Stimulated activated CD8-positive, alpha-beta memory T cell treated with anti-CD3 and anti-CD28 coated beads, Interleukin-2, amount 100 ng/mL, for 1 hour (primary cell): ENCODE measurements at regions not wholly inside any gene's neighbourhood (a gene's known extent, or its start where the extent isn't known, plus 50 kb on each side); places are given as distances from the start of the nearest gene placed in this dataset.

Source experiments
- DNase-seq, 2 donors: peaks; one replicate each; pipeline ENCODE4 v3.0.0-alpha.2; 2020; ENCODE audit warnings: low read depth in 2 of 2

- DNase-seq: no peak
Measured at GRCh38 chr2:207257251-207258250, 91.8 kb upstream of the KLF7 start.

- no peak for DNase-seq
Measured at GRCh38 chr2:207258263-207258991, 92.7 kb upstream of the KLF7 start.

GRCh38 chr2:207260021-207260420 is 94.3 kb upstream of the KLF7 start:
- no peak for DNase-seq

GRCh38 chr2:207260947-207261346 is 95.2 kb upstream of the KLF7 start:
- no peak for DNase-seq

DNA sequence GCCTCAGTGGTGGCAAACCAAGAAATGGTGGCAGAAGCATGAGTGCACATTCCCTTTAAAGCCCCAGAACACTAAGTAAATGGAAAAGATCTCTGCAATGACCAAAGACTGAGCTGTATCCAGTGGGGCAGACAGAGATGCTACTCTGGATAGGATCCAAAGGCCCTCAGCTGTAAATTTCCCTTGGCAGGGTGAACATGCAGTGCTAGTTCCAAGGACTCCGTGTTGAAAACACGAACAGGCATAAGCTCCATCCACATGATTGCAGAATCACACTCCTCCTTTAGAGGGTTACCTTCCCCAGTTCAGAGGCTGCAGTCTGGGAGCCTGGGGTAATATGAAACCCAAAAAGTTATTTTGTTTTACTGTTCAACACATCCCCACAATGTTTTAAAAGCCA is 98.6 kb upstream of the KLF7 start:
- DNase-seq: no peak

- DNase-seq: no peak
Measured at GRCh38 chr2:207265332-207265731, 99.6 kb upstream of the KLF7 start.

DNA sequence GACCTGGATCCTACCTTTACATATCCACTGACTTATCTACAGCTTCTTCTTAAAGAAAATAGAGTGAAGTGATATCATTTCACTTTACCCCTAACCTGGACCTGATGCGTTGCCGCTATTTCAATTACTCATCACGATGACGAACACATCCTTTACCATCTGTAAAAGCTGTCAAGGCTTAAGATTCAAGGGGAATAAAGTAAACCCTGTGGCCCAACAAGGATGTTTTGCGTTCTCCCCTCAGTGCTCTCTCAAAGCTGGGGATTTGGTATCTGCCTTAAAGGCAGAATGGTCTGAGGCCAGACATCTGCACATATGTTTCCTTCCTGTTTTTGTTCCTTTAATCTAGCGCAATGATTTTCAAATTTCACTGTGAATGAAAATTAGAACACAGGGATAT is 100.1 kb upstream of the KLF7 start:
- DNase-seq: no peak

DNA sequence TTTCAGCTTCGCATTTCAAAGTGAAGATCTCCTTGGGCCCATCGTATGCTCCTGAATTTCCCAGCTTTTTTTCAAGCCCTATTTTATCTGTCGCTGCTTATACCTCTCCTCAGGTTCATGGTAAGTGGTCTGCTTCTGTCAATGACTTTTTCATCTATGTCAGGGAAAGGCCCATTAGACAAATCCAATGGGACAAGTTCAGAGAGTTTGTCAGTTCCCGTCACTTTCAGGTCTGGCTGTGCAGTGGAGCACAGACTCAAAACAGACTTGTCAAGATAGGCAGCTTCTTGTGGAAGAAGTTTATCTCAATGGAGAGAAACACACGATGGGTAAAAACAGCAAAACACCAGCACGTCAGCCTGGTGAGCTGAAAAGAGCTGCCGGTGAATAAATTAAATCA is 100.9 kb upstream of the KLF7 start:
- no peak for DNase-seq

- DNase-seq: no peak
Measured at GRCh38 chr2:207269038-207269437, 103.3 kb upstream of the KLF7 start.

DNA sequence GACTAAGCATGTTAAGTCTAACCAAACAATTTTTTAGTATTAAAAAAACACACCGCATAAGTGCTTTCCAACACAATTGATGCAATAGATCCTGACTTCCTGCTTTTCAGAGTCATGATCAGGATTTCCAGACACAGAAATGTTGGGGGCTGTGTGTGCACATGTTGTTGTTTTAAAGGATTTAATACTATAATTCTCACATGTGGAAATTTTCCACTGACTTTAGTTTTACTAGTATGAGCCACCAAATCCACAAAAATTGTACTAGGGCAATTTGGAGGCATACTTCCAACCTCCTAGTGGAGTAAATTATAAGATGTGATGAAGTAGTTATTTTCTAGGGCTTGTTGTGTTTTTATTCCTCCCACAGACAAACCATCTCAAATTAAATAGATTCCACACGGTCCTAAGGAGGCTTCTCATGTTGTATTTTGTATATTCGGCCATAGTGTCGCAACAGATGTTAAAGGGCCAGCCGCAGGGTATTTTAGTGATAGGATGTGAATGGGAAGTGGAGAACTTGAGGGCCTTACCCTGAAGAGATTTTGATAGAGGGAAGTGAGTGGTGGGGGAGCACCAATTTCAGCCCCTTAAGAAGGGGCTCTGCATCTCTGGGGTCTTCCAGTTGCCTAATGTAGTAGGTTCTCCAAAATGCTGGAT is 108.9 kb upstream of the KLF7 start:
- DNase-seq: no peak

GRCh38 chr2:207275779-207276178 is 110.0 kb upstream of the KLF7 start:
- no peak for DNase-seq

- DNase-seq: no peak
Measured at GRCh38 chr2:207276248-207276647, 110.5 kb upstream of the KLF7 start.

- no peak for DNase-seq
Measured at GRCh38 chr2:207276858-207277257, 111.1 kb upstream of the KLF7 start.

- no peak for DNase-seq
Measured at GRCh38 chr2:207279520-207279919, 113.8 kb upstream of the KLF7 start.

- no peak for DNase-seq
Measured at GRCh38 chr2:207281436-207281835, 115.7 kb upstream of the KLF7 start.

DNA sequence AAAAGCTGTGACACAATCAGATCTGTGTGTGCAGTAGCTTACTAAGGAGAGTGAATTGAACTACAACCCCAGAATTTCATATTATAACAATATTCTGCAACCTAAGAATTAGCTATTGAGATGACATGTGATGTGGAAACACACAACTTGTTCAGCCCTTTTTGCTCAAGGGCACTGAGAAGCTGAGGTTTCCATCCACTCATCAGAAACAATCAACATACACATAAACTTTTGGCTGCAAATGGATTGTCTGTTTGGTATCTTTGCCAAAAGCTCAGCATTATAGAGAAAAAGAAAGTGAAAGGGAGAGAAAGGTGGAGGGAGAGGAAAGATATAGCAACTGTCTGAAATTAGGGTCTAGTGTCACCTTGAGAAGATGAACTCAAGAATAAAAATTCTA is 117.2 kb upstream of the KLF7 start:
- no peak for DNase-seq

GRCh38 chr2:207283356-207283755 is 117.6 kb upstream of the KLF7 start:
- no peak for DNase-seq

DNA sequence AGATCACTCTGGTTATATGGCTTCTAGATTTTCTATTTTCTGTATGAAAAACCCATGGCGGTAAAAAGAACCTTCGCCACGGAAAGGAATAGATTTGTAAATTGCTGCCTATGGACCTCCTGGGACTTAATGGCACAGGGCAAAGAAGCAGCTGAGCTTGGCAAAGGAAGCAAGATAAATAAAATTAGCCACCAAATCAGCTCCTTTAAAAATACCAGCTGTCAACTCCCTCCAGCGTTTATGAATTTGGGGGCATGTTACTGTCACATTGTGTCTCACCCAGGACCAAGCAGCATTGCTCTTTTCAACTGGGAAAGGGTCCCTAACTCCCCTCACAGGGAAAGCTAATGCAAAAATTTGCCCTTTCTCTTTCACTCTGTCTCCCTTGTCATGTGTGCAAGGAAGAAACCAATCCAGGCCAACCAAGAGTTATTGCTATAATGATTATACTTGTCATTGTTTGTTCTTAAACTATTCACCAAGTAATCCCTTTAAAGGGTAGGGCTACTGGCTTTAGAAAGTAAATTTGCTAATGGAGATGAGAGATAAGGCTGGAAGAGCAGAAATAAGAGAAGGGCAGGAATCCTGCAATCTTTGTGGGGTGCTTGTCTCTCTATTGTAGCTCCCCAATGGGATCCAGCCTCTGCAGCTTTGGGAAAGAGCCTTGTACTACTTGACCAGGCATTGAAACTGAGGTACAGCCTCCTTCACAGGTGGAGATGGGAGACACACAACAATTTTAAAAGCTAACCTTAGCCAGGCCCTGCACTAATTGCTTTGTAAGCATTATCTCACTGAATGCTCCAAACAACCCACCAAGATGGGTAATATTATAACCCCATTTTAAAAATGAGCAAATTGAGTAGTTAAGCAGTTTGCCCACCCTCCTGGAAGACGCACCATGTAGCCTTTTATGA is 119.1 kb upstream of the KLF7 start:
- DNase-seq: no peak

GRCh38 chr2:207285473-207285815 is 119.7 kb upstream of the KLF7 start:
- DNase-seq: no peak

- DNase-seq: no peak
Measured at GRCh38 chr2:207286106-207286505, 120.4 kb upstream of the KLF7 start.

DNA sequence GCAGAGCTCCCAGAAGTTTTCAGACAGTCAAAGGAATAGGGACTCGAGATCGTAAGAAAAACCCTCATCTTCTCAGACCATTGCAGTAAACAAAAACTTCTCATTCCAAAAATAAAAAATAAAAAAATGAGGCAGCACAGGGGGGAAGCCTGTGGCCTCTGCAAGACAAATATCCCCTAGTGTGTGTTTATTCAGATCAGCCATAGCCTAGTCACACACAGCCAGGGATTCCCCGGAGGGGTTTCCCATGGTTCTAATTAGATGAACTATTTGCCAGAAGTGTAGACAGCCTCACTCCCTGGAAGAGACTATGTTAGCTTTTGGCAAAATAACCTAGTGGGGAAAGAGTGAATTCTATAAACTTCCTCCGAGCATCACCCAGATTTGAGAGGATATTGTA is 122.9 kb upstream of the KLF7 start:
- no peak for DNase-seq
